H7 (cell line): ENCODE measurements at regions not wholly inside any gene's neighbourhood (a gene's known extent, or its start where the extent isn't known, plus 50 kb on each side); places are given as distances from the start of the nearest gene placed in this dataset.

Experiments used
- DNase-seq: peaks from one replicate; pipeline ENCODE4 v3.0.0; 2012
- H3K27me3 ChIP-seq: 2 replicates; pipeline ENCODE4 v1.6.0; 2011; ENCODE audit warnings: mild to moderate bottlenecking, low read length; ENCODE audit not compliant: control insufficient read depth, insufficient read depth
- H3K36me3 ChIP-seq: replicated peaks from 2 replicates; pipeline ENCODE4 v1.5.1; 2011; ENCODE audit warnings: low read length; ENCODE audit not compliant: control insufficient read depth, insufficient read depth
- H3K4me3 ChIP-seq: 2 replicates; pipeline ENCODE4 v1.5.1; 2011; ENCODE audit warnings: low read depth, mild to moderate bottlenecking, control low read depth, low read length, moderate library complexity; ENCODE audit not compliant: insufficient read depth

- Histone ChIP-seq H3K4me3 (no peak overlapping the region), H3K36me3 (no peaks in the 10 kb centered on the region), H3K27me3 (no peaks in the 10 kb centered on the region)
- no peak for DNase-seq
These were observed 121.9 kb upstream of the NFIB start for GRCh38 chr9:14435871-14436270.

GRCh38 chr9:14434971-14435718, 121.2 kb upstream of the NFIB start:
- H3K4me3 ChIP-seq = no peak overlapping the region
- no peak for DNase-seq
- H3K36me3 ChIP-seq = no peaks in the 10 kb centered on the region
- no peaks in the 10 kb centered on the region for H3K27me3 ChIP-seq

- DNase-seq = no peak
- Histone ChIP-seq H3K4me3 (no peak overlapping the region), H3K27me3 (no peaks in the 10 kb centered on the region), H3K36me3 (no peaks in the 10 kb centered on the region)
These were observed 120.2 kb upstream of the NFIB start for GRCh38 chr9:14434158-14434504.

GRCh38 chr9:14433351-14434157, 119.6 kb upstream of the NFIB start:
- no peaks in the 10 kb centered on the region for H3K27me3 ChIP-seq
- H3K36me3 ChIP-seq = no peaks in the 10 kb centered on the region
- DNase-seq = no peak
- no peak overlapping the region for H3K4me3 ChIP-seq

- Histone ChIP-seq H3K4me3 (no peak overlapping the region), H3K27me3 (no peaks in the 10 kb centered on the region), H3K36me3 (no peaks in the 10 kb centered on the region)
- DNase-seq = no peak
These were observed 118.9 kb upstream of the NFIB start for GRCh38 chr9:14432666-14433350.

- Histone ChIP-seq H3K4me3 (no peak overlapping the region), H3K36me3 (no peaks in the 10 kb centered on the region), H3K27me3 (no peaks in the 10 kb centered on the region)
- peak; percentile 40 for DNase-seq
These were observed 114.9 kb upstream of the NFIB start for GRCh38 chr9:14428781-14429230.

- DNase-seq = no peak
- no peaks in the 10 kb centered on the region for H3K27me3 ChIP-seq
- no peak overlapping the region for H3K4me3 ChIP-seq
- H3K36me3 ChIP-seq = no peaks in the 10 kb centered on the region
These were observed 113.5 kb upstream of the NFIB start for GRCh38 chr9:14427419-14427818.

GRCh38 chr9:14424983-14425382, 111.0 kb upstream of the NFIB start:
- Histone ChIP-seq H3K36me3 (no peaks in the 10 kb centered on the region), H3K4me3 (no peak overlapping the region), H3K27me3 (no peaks in the 10 kb centered on the region)
- no peak for DNase-seq

- Histone ChIP-seq H3K27me3 (no peaks in the 10 kb centered on the region), H3K36me3 (no peaks in the 10 kb centered on the region), H3K4me3 (no peak overlapping the region)
- no peak for DNase-seq
These were observed 110.3 kb upstream of the NFIB start for GRCh38 chr9:14424289-14424688.

- no peaks in the 10 kb centered on the region for H3K36me3 ChIP-seq
- no peaks in the 10 kb centered on the region for H3K27me3 ChIP-seq
- no peak for DNase-seq
- H3K4me3 ChIP-seq = no peak overlapping the region
These were observed 109.9 kb upstream of the NFIB start for GRCh38 chr9:14423815-14424261.

GRCh38 chr9:14421291-14421690, 107.3 kb upstream of the NFIB start:
- DNase-seq = no peak
- no peak overlapping the region for H3K4me3 ChIP-seq
- H3K27me3 ChIP-seq = no peaks in the 10 kb centered on the region

GRCh38 chr9:14418941-14419937, 105.3 kb upstream of the NFIB start:
- Histone ChIP-seq H3K4me3 (no peak overlapping the region), H3K36me3 (no peaks in the 10 kb centered on the region), H3K27me3 (no peaks in the 10 kb centered on the region)
- DNase-seq = no peak

More at GRCh38 chr9:14421291-14421690, 107.3 kb upstream of the NFIB start:
- H3K36me3 ChIP-seq = no peaks in the 10 kb centered on the region

GRCh38 chr9:14418301-14418940, 104.5 kb upstream of the NFIB start:
- DNase-seq = no peak
- no peak overlapping the region for H3K4me3 ChIP-seq
- H3K36me3 ChIP-seq = no peaks in the 10 kb centered on the region
- H3K27me3 ChIP-seq = no peaks in the 10 kb centered on the region
